Adrenal gland (tissue), 5 donors: ENCODE measurements at regions not wholly inside any gene's neighbourhood (a gene's known extent, or its start where the extent isn't known, plus 50 kb on each side); places are given as distances from the start of the nearest gene placed in this dataset.

ENCODE experiments used
- CTCF ChIP-seq, 6 experiments: fragments of 450-650 bp in 4 of 6; fragments of 200-600 bp in 2 of 6; sonication (generic) in 1 of 6; IDR thresholded peaks; 1 replicate in 5 of 6; 2 replicates in 1 of 6; pipeline versions ENCODE4 v1.5.1 to v1.8.0; 2016 to 2021; ENCODE audit warnings: antibody characterized with exemption in 6 of 6, mild to moderate bottlenecking in 2 of 6, moderate library complexity in 1 of 6
- POLR2A ChIP-seq, 2 donors: fragments of 450-650 bp; IDR thresholded peaks; one replicate each; pipeline ENCODE4 v1.6.1; 2017; ENCODE audit warnings: antibody characterized with exemption in 2 of 2, mild to moderate bottlenecking in 2 of 2, moderate library complexity in 1 of 2
- donor health status: DM: no; HTN: no; CAD: no.

GRCh38 chr9:115614326-115614999 is 496.5 kb upstream of the TNC start:
- TF ChIP-seq CTCF (IDR thresholded peaks at IDR 0.05) = no peak
- no peak for TF ChIP-seq POLR2A (IDR thresholded peaks at IDR 0.05)
